K562 (cell line): ENCODE measurements at regions not wholly inside any gene's neighbourhood (a gene's known extent, or its start where the extent isn't known, plus 50 kb on each side); places are given as distances from the start of the nearest gene placed in this dataset.

ENCODE experiments used
- ATAC-seq: fragments of 200-7000 bp; cut with Tn5 transposase; 3 replicates; pipeline ENCODE4 v1.9.1; 2020; ENCODE audit warnings: moderate library complexity
- BruUV-seq: library from RNA; stranded (reverse); fragments of 400-500 nt; replicated peaks from 2 replicates; lab custom pipeline; 2021; lab: Mats Ljungman, UMichigan
- CTCF ChIA-PET: fragments of 300-600 bp; formaldehyde crosslinking; extraction: SDS; loops from one replicate; lab custom pipeline; 2021; ENCODE audit warnings: low intra/inter-chr PET ratio; lab: Yijun Ruan, JAX
- POLR2A ChIA-PET: fragments of 300-600, 350-650 bp; sonication (Branson Sonifier 250); formaldehyde crosslinking; extraction: SDS; loops from one replicate; lab custom pipeline; 2021; ENCODE audit warnings: antibody characterized with exemption, inconsistent platforms; lab: Yijun Ruan, JAX
- DNase-seq, 4 experiments: peaks; one replicate each; pipeline versions ENCODE4 v3.0.0 to v3.0.0-alpha.2; 2011 to 2018; ENCODE audit warnings: low spot score in 3 of 4, mixed read lengths in 3 of 4; ENCODE audit errors: extremely low read depth in 1 of 4
- FAIRE-seq: peaks from 2 replicates; lab custom pipeline; 2011; peaks lifted over from hg19 to GRCh38; lab: Jason Lieb, UNC
- H2AFZ ChIP-seq: 2 replicates; pipeline ENCODE4 v1.6.0; 2011; ENCODE audit warnings: low read depth, low read length, control low read depth, inconsistent platforms
- H3K27ac ChIP-seq: fragments of 200-600 bp; 3 replicates; pipeline ENCODE4 v1.8.0; 2011; ENCODE audit warnings: low read depth, mild to moderate bottlenecking, control low read depth, inconsistent platforms, low read length, moderate library complexity, mixed read lengths; ENCODE audit errors: extremely low read depth
- H3K27me3 ChIP-seq, 2 experiments: fragments of 300-600 bp in 1 of 2; 2 replicates in 1 of 2; 3 replicates in 1 of 2; pipeline versions ENCODE4 v1.6.0 to v1.8.0; 2011; ENCODE audit warnings: inconsistent platforms in 2 of 2, low read length in 2 of 2, mild to moderate bottlenecking in 1 of 2, mixed read lengths in 1 of 2, moderate library complexity in 1 of 2; ENCODE audit not compliant: control insufficient read depth in 2 of 2, insufficient read depth in 2 of 2
- H3K36me3 ChIP-seq: fragments of 300-600 bp; 3 replicates; pipeline ENCODE4 v1.8.0; 2011; ENCODE audit warnings: mild to moderate bottlenecking, low read length, inconsistent platforms; ENCODE audit not compliant: control insufficient read depth, insufficient read depth
- H3K4me1 ChIP-seq, 2 experiments: fragments of 200-600 bp in 1 of 2; replicated peaks in 1 of 2; 2 replicates in 1 of 2; 3 replicates in 1 of 2; pipeline versions ENCODE4 v1.5.1 to v1.8.0; 2011; ENCODE audit warnings: inconsistent platforms in 2 of 2, low read length in 2 of 2, mild to moderate bottlenecking in 1 of 2, mixed read lengths in 1 of 2, moderate library complexity in 1 of 2; ENCODE audit not compliant: control insufficient read depth in 2 of 2, insufficient read depth in 2 of 2
- H3K4me2 ChIP-seq: 2 replicates; pipeline ENCODE4 v1.6.1; 2011; ENCODE audit warnings: low read length, control low read depth, inconsistent platforms, mixed read lengths; ENCODE audit not compliant: insufficient read depth
- H3K4me3 ChIP-seq: fragments of 200-600 bp; sonication (generic), shearing (Covaris generic); 2 replicates; pipeline ENCODE4 v1.5.1; 2016; ENCODE audit warnings: control low read depth, inconsistent platforms
- H3K79me2 ChIP-seq: fragments of 200-600 bp; 3 replicates; pipeline ENCODE4 v1.8.0; 2011; ENCODE audit warnings: low read length, inconsistent platforms; ENCODE audit not compliant: control insufficient read depth, insufficient read depth
- H3K9ac ChIP-seq, 2 experiments: 2 replicates each; pipeline versions ENCODE4 v1.6.0 to v1.6.1; 2011; ENCODE audit warnings: low read depth in 2 of 2, low read length in 2 of 2, control low read depth in 1 of 2, inconsistent platforms in 1 of 2, mild to moderate bottlenecking in 1 of 2, mixed read lengths in 1 of 2; ENCODE audit not compliant: insufficient read depth in 1 of 2
- H3K9me1 ChIP-seq: one replicate; pipeline ENCODE4 v1.6.0; 2011; ENCODE audit warnings: inconsistent platforms, mild to moderate bottlenecking, low read length, moderate library complexity; ENCODE audit not compliant: control insufficient read depth, insufficient read depth
- H3K9me3 ChIP-seq: replicated peaks from 2 replicates; pipeline ENCODE4 v1.5.1; 2011; ENCODE audit warnings: low read depth, low read length, inconsistent platforms; ENCODE audit not compliant: control insufficient read depth, insufficient read depth
- H4K20me1 ChIP-seq: replicated peaks from 2 replicates; pipeline ENCODE4 v1.6.1; 2011; ENCODE audit warnings: low read length, inconsistent platforms, mixed read lengths; ENCODE audit not compliant: control insufficient read depth, insufficient read depth
- FOXO4 ChIP-seq: fragments of 450-650 bp; formaldehyde crosslinking; IDR thresholded peaks from 2 replicates; pipeline ENCODE4 v1.4.0; 2020; ENCODE audit warnings: mild to moderate bottlenecking, moderate library complexity
- RHOXF2B ChIP-seq: fragments of 250-450 bp; sonication (Bioruptor Pico); conservative IDR thresholded peaks from 2 replicates; pipeline ENCODE4 v1.5.1; 2021
- U2AF2 ChIP-seq: fragments of 200-400 bp; formaldehyde crosslinking; optimal IDR thresholded peaks from 2 replicates; pipeline ENCODE3; 2017; ENCODE audit warnings: low read depth, mild to moderate bottlenecking, low read length
- WGBS: fragments of 100-300 bp; shearing (Covaris generic); methylation state at CpG from one replicate; pipeline ENCODE4 v1.1.6; 2016; ENCODE audit warnings: low coverage, mixed read lengths; ENCODE audit not compliant: insufficient coverage; ENCODE audit errors: missing lambda C conversion rate; 5-methylcytosine and 5-hydroxymethylcytosine counted together
- in situ Hi-C: fragments of 300-500 bp; cut with MboI; formaldehyde crosslinking; loops from 4 replicates; pipeline ENCODE4 v1.15.0; 2018; ENCODE audit warnings: inconsistent platforms, mixed read lengths
- intact Hi-C: fragments of 100-400 bp; cut with micrococcal nuclease; formaldehyde crosslinking; loops from 2 replicates; pipeline ENCODE4 v1.14.2; 2022

- Histone ChIP-seq H3K4me2 (no peak overlapping the region), H3K9ac (no peak overlapping the region), H3K27me3 (no peaks in the 10 kb centered on the region), H4K20me1 (no peaks in the 10 kb centered on the region), H3K4me1 (no peaks in the 10 kb centered on the region), H2AFZ (no peak overlapping the region), H3K79me2 (no peaks in the 10 kb centered on the region), H3K9me3 (no peaks in the 10 kb centered on the region), H3K36me3 (no peaks in the 10 kb centered on the region), H3K4me3 (no peak overlapping the region), H3K27ac (no peak overlapping the region), H3K9me1 (no peaks in the 10 kb centered on the region)
- no peak for DNase-seq
- 0% methylated on average over 2 of the region's 2 CpGs for WGBS
- no peak for TF ChIP-seq FOXO4
- intact Hi-C loops, result no loop called here
- POLR2A ChIA-PET, result no interaction called here
- in situ Hi-C loops, result no loop called here
- no TSS peak for BruUV-seq
- CTCF ChIA-PET, result no interaction called here
- no peak for ATAC-seq
- no peak for FAIRE-seq
These were observed 436.5 kb upstream of the KLHL1 start for GRCh38 chr13:70544706-70545105.

DNA sequence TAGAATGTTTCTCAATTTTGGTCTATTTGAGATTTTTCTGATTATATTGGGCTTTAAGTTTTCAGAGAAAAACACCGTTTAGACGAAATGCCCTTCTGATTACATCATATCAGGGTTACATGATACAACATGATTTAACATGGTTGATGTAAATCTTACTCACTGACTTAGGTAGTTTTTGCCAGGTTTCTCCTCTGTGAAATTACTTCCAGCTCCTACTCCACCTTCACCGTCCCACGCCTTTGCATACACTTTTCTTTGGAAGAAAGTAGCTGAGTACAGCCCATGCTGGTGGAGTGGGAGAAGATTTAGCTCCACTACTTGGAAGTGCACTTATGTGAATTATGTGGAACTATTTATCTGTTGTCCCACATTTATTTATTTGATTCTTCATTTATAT, 433.2 kb upstream of the KLHL1 start:
- Histone ChIP-seq H2AFZ (no peak overlapping the region), H3K27ac (no peak overlapping the region), H3K9ac (no peak overlapping the region), H4K20me1 (no peaks in the 10 kb centered on the region), H3K27me3 (no peaks in the 10 kb centered on the region), H3K9me1 (no peaks in the 10 kb centered on the region), H3K79me2 (no peaks in the 10 kb centered on the region), H3K9me3 (no peaks in the 10 kb centered on the region), H3K36me3 (no peaks in the 10 kb centered on the region), H3K4me1 (no peaks in the 10 kb centered on the region), H3K4me2 (no peak overlapping the region), H3K4me3 (no peak overlapping the region)
- in situ Hi-C loops (no loop called here), intact Hi-C loops (no loop called here)
- ChIA-PET CTCF (no interaction called here), POLR2A (no interaction called here)
- ATAC-seq (no peak), FAIRE-seq (no peak), DNase-seq (no peak)
- TF ChIP-seq RHOXF2B (CRISPR knock-in tag) (no peak), U2AF2 (no peak)
- WGBS, result 0% methylated on average over 4 of the region's 4 CpGs
- BruUV-seq, result no TSS peak
